Right lobe of liver (tissue), 4 donors: ENCODE measurements at regions not wholly inside any gene's neighbourhood (a gene's known extent, or its start where the extent isn't known, plus 50 kb on each side); places are given as distances from the start of the nearest gene placed in this dataset.

Experiments
- CTCF ChIP-seq, 4 donors: fragments of 200-600 bp in 3 of 4; fragments of 450-650 bp in 1 of 4; IDR thresholded peaks; one replicate each; pipeline versions ENCODE4 v1.5.1 to v1.8.0; 2016 to 2022; ENCODE audit warnings: antibody characterized with exemption in 4 of 4, mild to moderate bottlenecking in 2 of 4
- POLR2A ChIP-seq: fragments of 450-650 bp; IDR thresholded peaks from one replicate; pipeline ENCODE4 v1.6.1; 2017; ENCODE audit warnings: antibody characterized with exemption, mild to moderate bottlenecking
- donor health status: DM: no; HTN: no; CAD: no.
- donor health status: DM: no; HTN: no; CAD: no.
- donor health status: DM: no; HTN: yes; CAD: no.

- no peak for TF ChIP-seq POLR2A
- no peak for TF ChIP-seq CTCF (IDR thresholded peaks at IDR 0.05)
Measured at GRCh38 chr10:65235846-65236245, 1690.0 kb upstream of the LRRTM3 start.
